SK-N-SH treated with all-trans-retinoic acid at 6 μM for 48 hours (cell line): ENCODE measurements at regions not wholly inside any gene's neighbourhood (a gene's known extent, or its start where the extent isn't known, plus 50 kb on each side); places are given as distances from the start of the nearest gene placed in this dataset.
"Not testable (repeated sequence)": the region's sequence is repeated elsewhere in the genome, so short reads cannot be mapped to it uniquely, and the experiment has no call there.

Experiments used
- ESRRG ChIP-seq: fragments of 250-450 bp; sonication (Bioruptor Pico); IDR thresholded peaks from 2 replicates; pipeline ENCODE4 v1.6.1; 2021; ENCODE audit warnings: mild to moderate bottlenecking
- POU6F1 ChIP-seq: fragments of 250-450 bp; sonication (Bioruptor Pico); IDR thresholded peaks from 2 replicates; pipeline ENCODE4 v1.8.0; 2021; ENCODE audit warnings: low read depth, mild to moderate bottlenecking, moderate library complexity, borderline replicate concordance
- RARB ChIP-seq: fragments of 250-450 bp; sonication (Bioruptor Pico); IDR thresholded peaks from 2 replicates; pipeline ENCODE4 v1.8.0; 2021; ENCODE audit warnings: mild to moderate bottlenecking, moderate library complexity
- TCF4 ChIP-seq: fragments of 250-450 bp; sonication (Bioruptor Pico); IDR thresholded peaks from 2 replicates; pipeline ENCODE4 v1.8.0; 2021; ENCODE audit warnings: mild to moderate bottlenecking, moderate library complexity, borderline replicate concordance
- TOX ChIP-seq: fragments of 250-450 bp; sonication (Bioruptor Pico); IDR thresholded peaks from 2 replicates; pipeline ENCODE4 v1.8.0; 2021; ENCODE audit warnings: mild to moderate bottlenecking, moderate library complexity, borderline replicate concordance

- TF ChIP-seq RARB (CRISPR knock-in tag); POU6F1 (CRISPR knock-in tag); TCF4; ESRRG (CRISPR knock-in tag); TOX: not testable (repeated sequence)
Measured at GRCh38 chr17:45576527-45577307, 86.2 kb upstream of the PLEKHM1 start.
